NCI-H82 treated with DMSO at 0.1 percent for 48 hours (cell line): ENCODE measurements at regions not wholly inside any gene's neighbourhood (a gene's known extent, or its start where the extent isn't known, plus 50 kb on each side); places are given as distances from the start of the nearest gene placed in this dataset.
"Not testable (repeated sequence)": the region's sequence is repeated elsewhere in the genome, so short reads cannot be mapped to it uniquely, and the experiment has no call there.

Experiments
- DNase-seq: peaks from one replicate; lab custom pipeline; 2025; ENCODE audit not compliant: unreplicated experiment; lab: John Stamatoyannopoulos, UW

DNA sequence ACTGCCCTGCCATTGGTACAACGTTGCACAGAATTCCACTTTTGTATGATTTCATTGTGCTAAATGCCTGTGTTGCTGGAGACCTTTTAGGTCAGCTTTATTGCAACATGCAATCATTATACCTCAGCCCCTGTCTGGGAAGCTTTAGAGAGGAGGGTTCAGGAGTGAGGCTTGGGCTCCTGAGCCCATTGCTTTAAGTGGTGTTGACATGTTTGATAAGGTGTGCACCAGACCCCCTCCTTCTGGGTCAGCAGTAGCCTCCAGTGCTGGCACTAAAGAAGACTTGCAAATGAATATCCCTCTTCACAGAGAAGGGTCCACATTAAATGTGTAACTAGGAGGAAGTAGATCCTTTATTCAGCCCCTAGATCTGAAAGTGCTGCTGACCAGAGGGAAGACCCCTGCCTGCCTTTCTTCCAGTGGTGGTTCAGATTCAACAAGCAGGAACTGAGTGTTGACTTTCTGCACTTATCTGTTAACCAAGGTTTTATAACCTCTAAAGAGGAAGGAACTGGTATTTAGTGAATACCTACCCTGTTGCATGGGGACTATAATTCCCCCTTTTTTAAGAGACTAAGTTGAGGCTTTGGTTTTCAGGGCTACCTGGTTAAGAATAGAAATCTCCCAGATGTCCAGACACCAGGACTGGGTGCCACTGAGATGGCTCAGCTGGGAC is 369.4 kb upstream of the IGFBP3 start:
- DNase-seq: no peak

DNA sequence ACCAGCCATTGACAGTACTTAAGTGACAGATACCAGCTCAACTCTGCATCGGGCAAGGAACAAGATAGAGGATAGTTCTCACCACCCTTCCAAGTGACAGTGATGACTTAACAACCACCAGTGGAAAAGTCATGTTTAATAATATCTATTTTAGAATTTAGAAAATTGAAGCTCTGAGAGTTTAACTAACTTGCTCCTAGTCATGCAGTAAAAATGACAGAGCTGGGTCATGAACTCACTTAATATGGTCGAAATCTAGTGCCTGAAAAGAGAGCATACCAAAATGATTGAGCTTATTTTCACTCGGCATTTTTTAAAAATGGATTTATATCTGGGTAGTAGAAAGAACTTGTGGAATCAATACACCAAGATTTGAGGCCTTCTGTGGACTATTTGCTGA is 367.8 kb upstream of the IGFBP3 start:
- DNase-seq: no peak

DNA sequence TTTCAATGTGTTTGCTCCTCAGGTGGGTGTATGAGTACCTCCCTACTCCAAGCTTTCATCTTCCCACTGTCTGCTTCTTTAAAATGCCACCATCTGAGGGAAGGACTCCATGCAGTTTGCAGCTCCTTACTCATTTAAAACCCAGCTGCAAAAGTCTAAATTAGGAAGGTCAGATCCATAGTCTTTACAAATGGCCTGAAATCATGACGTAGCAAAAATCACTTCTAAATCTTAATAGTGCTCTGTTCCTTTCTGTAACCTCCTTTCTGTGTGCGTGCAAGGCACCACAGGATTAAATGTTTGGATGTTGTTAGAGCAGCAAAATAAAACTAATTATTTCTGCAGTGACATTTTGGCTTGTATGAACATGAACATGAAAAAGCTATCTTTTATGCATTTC is 366.9 kb upstream of the IGFBP3 start:
- DNase-seq: no peak

GRCh38 chr7:46286957-46287356 is 365.9 kb upstream of the IGFBP3 start:
- DNase-seq: no peak

DNA sequence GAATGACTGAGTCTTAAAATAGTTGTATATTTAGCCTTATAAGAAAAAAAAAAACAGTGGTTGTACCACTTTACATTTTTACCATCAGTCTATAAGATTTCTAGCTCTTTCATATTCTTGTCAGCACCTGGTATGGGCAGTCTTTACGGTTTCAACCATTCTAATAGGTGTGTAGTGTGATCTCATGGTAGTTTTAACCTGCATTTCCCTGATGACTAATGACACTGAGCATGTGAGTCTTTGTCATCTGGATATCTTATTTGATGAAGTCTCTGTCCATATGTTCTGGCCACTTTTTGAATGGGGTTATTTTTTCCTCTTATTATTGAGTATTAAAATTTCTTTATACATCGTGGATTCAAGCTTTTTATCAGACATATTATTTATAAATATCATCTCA is 365.3 kb upstream of the IGFBP3 start:
- no peak for DNase-seq

DNA sequence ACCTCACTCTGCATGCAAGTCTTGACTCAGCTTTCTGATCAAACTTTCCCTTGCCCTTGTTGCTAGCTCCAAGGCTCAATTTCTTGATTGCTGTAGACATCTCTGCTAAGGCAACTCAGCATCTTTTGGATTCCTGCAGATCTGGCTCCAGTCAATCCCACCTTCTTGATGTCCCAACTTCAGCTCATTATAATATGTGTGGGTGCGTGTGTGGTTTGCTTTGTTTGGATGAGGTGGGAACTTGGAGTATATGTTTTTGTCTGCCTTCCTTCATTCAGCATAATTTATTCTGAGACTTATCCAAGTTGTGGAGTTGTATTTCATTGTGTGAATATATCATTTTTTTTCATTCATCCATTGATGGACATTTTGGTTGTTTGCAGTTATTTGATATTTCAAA is 364.8 kb upstream of the IGFBP3 start:
- no peak for DNase-seq

GRCh38 chr7:46283852-46284251 is 362.8 kb upstream of the IGFBP3 start:
- no peak for DNase-seq

DNA sequence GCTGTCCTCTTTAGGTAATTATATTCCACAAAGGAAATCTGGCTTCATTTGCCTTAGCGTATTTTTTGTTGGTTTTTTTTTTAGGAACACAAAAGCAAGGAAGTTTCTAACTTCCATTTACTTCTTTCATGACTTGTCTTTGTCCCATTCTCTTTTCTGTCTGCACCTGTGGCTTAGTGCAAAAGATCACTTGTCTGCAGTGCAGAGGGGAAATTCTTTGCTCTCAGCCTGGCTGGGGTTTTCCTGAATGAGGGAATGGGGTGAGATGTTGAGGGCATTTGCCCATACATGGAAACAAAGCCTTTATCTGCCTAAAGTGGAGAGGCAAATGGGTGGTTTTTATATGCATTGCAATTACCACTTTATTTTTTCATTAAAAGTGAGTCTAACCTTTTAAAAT is 361.1 kb upstream of the IGFBP3 start:
- no peak for DNase-seq

DNA sequence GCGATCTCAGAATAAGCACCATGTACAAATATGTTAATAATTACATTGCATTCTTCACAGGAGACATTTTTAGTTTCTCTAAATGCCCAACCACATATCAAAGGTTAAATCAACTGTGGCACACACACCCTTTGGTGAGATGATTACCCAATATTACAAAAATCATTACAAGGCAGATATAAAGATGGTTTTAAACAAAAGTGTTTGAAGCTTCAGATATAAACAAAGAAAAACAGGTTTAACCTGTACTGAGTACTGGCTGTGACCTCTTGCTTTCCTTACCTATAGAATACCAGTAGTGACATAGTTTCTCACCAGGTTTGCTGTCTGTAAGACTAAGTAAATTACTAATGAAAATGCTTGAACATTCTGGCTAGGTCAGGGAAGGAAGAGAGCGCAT is 360.0 kb upstream of the IGFBP3 start:
- DNase-seq: no peak

DNA sequence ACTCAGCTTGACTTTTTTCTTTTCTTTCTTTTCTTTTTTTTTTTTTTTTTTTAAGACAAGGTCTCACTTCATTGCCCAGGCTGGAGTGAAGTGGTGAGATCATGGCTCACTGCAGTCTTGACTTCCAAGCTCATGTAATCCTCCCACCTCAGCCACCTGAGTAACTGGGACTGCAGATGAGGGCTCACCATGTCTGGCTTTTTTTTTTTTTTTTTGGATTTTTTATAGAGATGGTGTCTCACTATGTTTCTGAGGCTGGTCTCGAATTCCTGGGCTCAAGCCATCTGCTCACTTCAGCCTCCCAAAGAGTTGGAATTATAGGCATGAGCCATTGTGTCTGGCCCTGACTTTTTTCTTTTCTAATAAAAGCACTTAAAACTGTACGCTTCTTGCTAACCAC is 358.2 kb upstream of the IGFBP3 start:
- DNase-seq: no peak

DNA sequence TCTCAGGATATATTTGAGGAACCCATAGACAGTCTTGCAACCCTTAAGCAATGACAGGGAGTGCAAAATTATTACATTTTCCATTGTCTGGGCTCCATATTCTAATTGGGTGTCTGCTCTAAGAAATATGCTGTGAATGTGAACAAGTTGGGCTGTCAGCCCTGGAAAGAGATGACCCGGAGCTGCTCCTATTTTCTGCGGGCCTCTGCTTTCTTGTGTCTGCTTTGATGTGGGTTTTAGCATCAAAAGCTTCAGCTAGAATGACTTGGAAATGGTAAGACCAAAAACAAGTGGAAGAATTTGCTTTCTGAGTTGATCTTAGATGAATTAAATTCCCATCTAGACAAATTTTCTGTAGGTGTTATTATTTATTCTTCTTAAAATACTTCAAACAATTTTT is 343.6 kb upstream of the IGFBP3 start:
- DNase-seq: no peak

DNA sequence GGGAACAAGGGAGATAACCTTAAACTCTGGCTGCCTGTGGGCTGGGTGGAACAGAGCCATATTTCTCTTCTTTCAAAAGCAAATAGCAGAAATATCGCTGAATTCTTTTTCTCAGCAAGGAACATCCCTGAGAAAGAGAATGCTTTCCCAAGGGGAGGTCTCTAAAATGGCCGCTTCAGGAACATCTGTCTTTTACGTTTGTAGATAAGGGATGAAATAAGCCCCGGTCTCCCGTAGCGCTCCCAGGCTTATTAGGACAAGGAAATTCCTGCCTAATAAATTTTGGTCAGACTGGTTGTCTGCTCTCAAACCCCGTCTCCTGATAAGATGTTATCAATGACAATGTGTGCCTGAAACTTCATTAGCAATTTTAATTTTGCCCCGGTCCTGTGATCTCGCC is 340.6 kb upstream of the IGFBP3 start:
- DNase-seq: not testable (repeated sequence)

DNA sequence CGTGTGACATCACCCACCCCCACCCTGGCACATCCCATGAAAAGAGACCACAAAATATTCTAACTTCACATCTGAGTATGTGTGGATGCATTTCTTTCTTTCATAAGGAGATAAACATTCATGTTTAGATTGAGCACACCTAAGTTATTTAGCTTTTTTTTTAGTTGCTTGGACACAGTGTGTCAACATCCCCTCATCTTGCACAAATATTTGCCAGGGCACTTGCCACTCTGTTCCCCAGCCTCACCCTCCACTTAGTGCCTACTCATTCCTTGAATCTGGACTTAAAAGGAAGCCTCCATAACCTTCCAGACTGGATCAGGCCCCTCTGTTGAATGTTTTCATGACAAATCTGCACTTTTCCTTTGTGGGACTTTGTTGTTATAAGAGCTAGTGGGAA is 338.9 kb upstream of the IGFBP3 start:
- no peak for DNase-seq

DNA sequence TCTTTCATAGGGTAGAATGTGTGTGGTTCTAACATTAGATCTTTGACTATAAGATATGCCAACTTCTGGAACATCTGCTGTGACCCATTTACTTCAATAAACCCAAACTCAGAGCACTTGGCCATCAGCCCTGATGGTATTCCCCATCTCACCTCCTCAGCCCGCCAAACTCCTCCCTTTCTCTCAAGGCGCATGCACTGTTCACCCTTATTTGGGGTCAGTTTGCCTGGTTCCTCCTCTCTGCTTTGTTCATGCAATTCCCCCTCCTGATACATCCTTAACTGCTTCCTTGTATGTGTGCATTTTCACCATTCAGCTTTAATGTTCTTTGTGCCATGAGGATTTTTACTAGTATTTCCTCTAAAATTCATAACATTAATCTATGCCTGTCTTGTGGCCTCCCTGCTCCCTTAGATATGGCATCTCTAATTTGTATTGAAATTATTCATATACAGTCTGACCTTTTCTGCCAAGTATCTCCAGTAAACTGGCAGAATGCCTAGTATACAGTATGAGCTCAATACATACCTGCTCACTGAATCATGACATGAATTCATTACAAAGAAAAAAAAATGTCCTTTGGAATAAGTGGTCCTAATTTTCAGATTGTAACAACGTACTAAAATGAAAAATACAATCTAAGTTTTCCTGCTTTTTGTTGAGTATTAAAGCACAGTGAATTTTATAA is 336.8 kb upstream of the IGFBP3 start:
- DNase-seq: no peak

DNA sequence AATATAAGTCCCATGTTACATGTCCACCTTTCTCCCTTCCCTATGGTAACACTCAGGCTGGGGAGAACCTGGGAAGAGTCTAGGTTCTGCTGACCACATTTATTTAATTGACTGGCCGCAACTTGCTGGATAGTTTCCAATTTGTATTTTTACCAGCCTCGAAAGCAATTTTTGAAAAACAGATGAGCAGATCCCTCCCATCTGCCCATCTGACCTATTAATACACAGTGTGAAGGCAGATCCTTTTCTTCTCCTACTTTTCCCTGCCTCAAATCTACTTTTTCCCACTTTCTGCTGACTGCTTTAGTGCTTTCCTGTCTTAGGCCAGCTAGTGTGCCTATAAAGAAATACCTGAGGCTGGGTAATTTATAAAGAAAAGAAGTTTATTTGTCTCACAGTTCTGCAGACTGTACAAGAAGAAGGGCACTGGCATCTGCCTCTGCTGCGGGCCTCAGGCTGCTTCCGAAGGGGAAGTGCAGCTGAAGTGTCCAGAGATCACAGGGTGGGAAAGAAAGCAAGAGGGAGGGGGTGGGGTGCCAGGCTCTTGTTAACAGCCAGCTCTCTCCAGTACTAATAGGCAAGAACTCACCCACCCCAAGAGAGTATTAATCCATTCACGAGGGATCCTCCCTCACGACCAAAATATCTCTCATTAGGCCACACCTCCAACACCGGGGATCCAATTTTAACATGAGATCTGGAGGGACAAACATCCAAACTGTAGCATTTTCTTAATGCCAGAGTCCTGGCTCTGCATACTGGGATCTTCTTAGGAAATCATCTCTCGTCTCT is 336.0 kb upstream of the IGFBP3 start:
- no peak for DNase-seq

GRCh38 chr7:46253520-46253919 is 332.4 kb upstream of the IGFBP3 start:
- DNase-seq: no peak

- no peak for DNase-seq
These were observed 326.6 kb upstream of the IGFBP3 start for GRCh38 chr7:46247664-46248063.

DNA sequence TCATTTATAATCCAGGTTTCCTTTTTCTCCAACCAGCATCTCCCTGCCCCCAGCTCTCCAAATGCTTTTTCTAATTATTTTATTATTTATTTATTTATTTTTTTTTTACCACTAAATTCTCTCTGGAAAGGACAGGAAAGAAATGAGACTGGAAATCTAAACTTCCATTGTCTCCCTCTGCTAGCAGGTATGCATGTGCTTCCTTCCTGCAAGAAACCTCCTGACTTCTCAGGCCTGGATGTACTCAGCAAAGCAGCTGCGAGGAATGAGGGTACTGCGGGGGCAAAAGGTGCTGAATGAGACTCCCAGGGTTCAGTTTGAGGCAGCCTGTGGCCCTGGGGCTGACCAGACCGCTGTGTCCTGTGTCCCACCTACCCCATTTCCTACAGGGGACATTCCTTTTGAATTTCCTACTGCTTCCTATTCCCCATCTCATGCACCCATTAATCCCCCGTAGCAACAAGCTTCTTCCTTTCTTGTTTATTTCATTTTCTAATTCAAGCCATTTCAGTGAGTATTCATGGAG is 324.6 kb upstream of the IGFBP3 start:
- no peak for DNase-seq

DNA sequence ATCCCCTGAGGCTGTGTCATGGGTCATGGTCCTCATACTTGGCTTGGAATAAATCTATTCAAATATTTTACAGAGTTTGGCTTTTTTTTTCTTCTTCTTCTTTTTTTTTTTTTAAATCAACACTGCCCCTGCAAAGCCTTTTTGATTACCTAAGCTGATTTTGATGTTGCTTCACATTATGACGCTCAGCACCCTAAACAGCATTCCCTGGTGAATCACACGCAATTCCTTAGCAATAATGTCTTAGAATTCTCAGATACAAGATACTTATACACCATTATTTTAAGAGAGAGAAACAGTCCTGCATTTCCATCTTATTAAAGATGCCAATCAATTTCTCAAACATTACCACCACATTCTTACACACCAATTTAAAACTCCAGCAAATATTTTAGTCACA is 323.7 kb upstream of the IGFBP3 start:
- DNase-seq: no peak

- DNase-seq: no peak
These were observed 322.3 kb upstream of the IGFBP3 start for GRCh38 chr7:46243406-46243805.

DNA sequence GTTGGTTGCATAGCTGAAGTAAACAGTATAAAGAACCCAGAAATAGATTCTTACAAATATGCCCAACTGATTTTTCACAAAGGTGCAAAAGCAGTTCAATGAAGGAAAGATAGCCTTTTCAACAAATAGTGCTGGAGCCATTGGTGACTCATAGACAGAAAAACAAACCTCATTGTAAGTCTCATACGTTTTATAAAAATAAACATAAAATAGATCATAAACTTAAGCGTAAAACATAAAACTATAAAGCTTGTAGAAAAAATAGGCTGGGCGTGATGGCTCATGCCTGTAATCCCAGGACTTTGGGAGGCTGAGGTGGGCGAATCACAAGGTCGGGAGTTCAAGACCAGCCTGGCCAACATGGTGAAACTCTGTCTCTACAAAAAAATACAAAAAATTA is 318.8 kb upstream of the IGFBP3 start:
- no peak for DNase-seq

DNA sequence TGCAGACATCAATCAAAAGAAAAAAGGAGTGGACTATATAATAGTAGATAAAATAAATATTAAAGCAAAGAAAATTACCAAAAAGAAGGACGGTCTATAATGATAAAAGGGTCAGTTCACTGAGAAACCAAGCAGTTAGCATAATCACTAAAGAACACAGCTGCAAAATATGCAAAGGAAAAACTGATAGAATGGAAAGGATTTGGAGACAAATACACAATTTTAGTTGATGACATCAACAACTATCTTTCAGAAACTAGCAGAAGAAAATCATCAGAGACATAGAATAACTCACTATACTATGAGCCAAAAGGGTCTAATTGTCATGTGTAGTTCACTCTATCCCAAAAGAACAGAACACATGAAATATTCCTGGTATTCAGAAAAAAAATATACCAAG is 316.4 kb upstream of the IGFBP3 start:
- no peak for DNase-seq
